ENCODE measurements at regions not wholly inside any gene's neighbourhood (a gene's known extent, or its start where the extent isn't known, plus 50 kb on each side); places are given as distances from the start of the nearest gene placed in this dataset.

DNA sequence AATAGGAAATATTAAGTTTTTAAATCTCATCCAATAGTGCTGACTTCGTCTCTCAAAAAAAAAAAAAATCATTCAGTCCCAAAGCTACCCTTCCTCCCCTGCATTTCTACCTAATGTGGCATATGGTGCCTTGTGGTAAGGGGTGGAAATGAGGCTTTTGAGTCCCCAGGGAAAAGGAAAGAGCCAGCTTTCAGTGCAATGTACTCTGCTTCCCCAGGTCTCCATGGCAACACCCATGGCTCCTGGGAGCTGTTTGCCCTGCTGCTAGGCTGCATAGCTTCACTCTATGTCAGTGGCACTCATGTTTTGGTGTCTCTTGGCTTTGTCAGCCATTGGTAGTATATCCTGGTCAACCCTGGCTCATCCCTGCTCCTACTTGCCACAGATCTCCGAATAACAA, 175.9 kb downstream of the SLC39A8 start:
- FAIRE-seq (peak; percentile 94), DNase-seq (ENCODE audit: insufficient read length, low spot score) (peak; percentile 25)

GRCh38 chr4:102168580-102168979, 176.7 kb downstream of the SLC39A8 start:
- FAIRE-seq (no peak), DNase-seq (ENCODE audit: insufficient read length, low spot score) (no peak)
- TF ChIP-seq, protein P1, sequence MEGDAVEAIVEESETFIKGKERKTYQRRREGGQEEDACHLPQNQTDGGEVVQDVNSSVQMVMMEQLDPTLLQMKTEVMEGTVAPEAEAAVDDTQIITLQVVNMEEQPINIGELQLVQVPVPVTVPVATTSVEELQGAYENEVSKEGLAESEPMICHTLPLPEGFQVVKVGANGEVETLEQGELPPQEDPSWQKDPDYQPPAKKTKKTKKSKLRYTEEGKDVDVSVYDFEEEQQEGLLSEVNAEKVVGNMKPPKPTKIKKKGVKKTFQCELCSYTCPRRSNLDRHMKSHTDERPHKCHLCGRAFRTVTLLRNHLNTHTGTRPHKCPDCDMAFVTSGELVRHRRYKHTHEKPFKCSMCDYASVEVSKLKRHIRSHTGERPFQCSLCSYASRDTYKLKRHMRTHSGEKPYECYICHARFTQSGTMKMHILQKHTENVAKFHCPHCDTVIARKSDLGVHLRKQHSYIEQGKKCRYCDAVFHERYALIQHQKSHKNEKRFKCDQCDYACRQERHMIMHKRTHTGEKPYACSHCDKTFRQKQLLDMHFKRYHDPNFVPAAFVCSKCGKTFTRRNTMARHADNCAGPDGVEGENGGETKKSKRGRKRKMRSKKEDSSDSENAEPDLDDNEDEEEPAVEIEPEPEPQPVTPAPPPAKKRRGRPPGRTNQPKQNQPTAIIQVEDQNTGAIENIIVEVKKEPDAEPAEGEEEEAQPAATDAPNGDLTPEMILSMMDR (IDR thresholded peaks at IDR 0.05; ENCODE audit: insufficient read depth, missing control alignments): no peak

More for the DNA sequence above, 175.9 kb downstream of the SLC39A8 start:
- TF ChIP-seq, protein P1 (IDR thresholded peaks at IDR 0.05; ENCODE audit: insufficient read depth, missing control alignments): no peak

DNA sequence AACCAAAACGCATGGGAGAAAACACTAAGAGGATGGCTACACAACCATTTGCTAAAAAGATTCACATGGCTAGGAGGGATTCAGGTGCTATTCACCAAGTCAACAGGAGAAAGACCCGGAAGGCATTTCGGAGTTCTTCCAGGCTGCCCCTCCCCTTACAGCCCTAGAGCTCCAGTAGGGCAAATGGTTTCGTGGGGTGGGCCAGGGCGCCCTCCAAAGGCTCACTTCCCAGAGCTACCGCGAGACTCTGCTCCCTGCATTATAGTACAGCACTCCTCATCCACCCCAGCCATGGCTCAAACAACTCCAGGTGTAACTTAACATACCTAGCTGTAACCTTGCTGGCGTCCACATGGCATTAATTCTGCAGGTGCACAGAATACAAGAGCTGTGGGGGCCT, 179.7 kb downstream of the SLC39A8 start:
- no peak for DNase-seq (ENCODE audit: insufficient read length, low spot score)
- TF ChIP-seq, protein P1 (IDR thresholded peaks at IDR 0.05; ENCODE audit: insufficient read depth, missing control alignments): no peak
- no peak for FAIRE-seq

GRCh38 chr4:102163404-102164140, 181.7 kb downstream of the SLC39A8 start:
- FAIRE-seq (no peak), DNase-seq (ENCODE audit: insufficient read length, low spot score) (no peak)
- TF ChIP-seq, protein P1 (IDR thresholded peaks at IDR 0.05; ENCODE audit: insufficient read depth, missing control alignments): no peak

GRCh38 chr4:102157984-102158383, 187.3 kb downstream of the SLC39A8 start:
- FAIRE-seq: no peak
- DNase-seq (ENCODE audit: insufficient read length, low spot score): no peak

DNA sequence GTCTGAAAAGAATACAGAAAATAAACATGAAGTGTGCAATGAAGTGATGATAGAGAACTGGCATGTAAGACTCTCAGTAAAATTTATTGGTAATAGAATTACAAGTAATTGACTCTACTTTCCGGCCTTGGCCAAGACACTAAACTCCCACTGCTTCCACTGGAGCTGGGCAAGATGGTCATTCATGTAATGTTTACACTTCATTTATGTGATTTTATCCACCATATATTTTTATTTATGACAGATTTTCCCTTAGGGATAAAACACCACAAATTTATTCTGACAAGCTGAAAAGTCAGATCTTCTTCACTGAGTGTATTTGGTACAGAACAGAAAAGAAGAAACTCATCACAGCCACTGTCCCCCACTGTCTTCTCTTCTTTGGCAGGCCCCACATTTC, 191.9 kb downstream of the SLC39A8 start:
- no peak for FAIRE-seq
- no peak for DNase-seq (ENCODE audit: insufficient read length, low spot score)
- TF ChIP-seq, protein P1 (IDR thresholded peaks at IDR 0.05; ENCODE audit: insufficient read depth, missing control alignments): no peak

More at GRCh38 chr4:102157984-102158383, 187.3 kb downstream of the SLC39A8 start:
- TF ChIP-seq, protein P1 (IDR thresholded peaks at IDR 0.05; ENCODE audit: insufficient read depth, missing control alignments): no peak

DNA sequence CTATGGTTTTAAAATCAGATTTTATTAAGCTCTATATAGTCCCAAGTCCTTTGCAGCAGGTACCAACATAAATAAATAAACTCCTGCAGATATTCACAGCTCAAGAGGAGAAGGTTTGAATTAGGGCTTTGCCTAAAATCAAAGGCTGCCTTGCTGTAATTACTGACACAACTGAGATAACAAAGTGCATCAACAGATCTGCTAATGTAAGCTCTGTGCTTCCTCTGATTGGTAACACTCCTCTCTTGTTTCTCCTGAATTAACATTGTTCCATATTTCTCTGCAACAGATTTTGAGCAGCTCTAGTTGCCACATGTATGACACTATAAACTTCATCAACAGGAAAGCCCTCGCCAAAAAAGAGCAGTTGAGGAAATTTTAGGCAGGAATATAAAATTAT, 193.6 kb downstream of the SLC39A8 start:
- DNase-seq (ENCODE audit: insufficient read length, low spot score) (no peak), FAIRE-seq (no peak)
- TF ChIP-seq, protein P1 (IDR thresholded peaks at IDR 0.05; ENCODE audit: insufficient read depth, missing control alignments): no peak

Data from D721Med (cell line).